Astrocyte (in vitro differentiated cells and primary cell): ENCODE measurements at regions not wholly inside any gene's neighbourhood (a gene's known extent, or its start where the extent isn't known, plus 50 kb on each side); places are given as distances from the start of the nearest gene placed in this dataset.

Experiments used
- DNase-seq: peaks from one replicate; pipeline ENCODE4 v3.0.0-alpha.2; 2010; ENCODE audit warnings: low read depth
- FAIRE-seq: peaks from 2 replicates; lab custom pipeline; 2011; peaks lifted over from hg19 to GRCh38; lab: Jason Lieb, UNC
- H2AFZ ChIP-seq: 2 replicates; pipeline ENCODE4 v1.6.0; 2012; ENCODE audit warnings: low read depth, low read length, inconsistent platforms
- H3K27ac ChIP-seq: 2 replicates; pipeline ENCODE4 v1.5.1; 2011; ENCODE audit warnings: low read depth, low read length, inconsistent platforms
- H3K27me3 ChIP-seq: 2 replicates; pipeline ENCODE4 v1.6.0; 2011; ENCODE audit warnings: low read length, inconsistent platforms; ENCODE audit not compliant: insufficient read depth
- H3K36me3 ChIP-seq: 2 replicates; pipeline ENCODE4 v1.5.1; 2011; ENCODE audit warnings: low read length, inconsistent platforms; ENCODE audit not compliant: insufficient read depth
- H3K4me1 ChIP-seq: 2 replicates; pipeline ENCODE4 v1.5.1; 2011; ENCODE audit warnings: low read length, inconsistent platforms; ENCODE audit not compliant: insufficient read depth
- H3K4me2 ChIP-seq: 2 replicates; pipeline ENCODE4 v1.6.0; 2012; ENCODE audit warnings: low read length, inconsistent platforms
- H3K4me3 ChIP-seq: 2 replicates; pipeline ENCODE4 v1.5.1; 2011; ENCODE audit warnings: low read depth, mild to moderate bottlenecking, low read length, inconsistent platforms; ENCODE audit not compliant: insufficient read depth
- H3K79me2 ChIP-seq: 2 replicates; pipeline ENCODE4 v1.6.0; 2012; ENCODE audit warnings: mild to moderate bottlenecking, low read length, inconsistent platforms; ENCODE audit not compliant: insufficient read depth
- H3K9ac ChIP-seq: 2 replicates; pipeline ENCODE4 v1.6.0; 2012; ENCODE audit warnings: mild to moderate bottlenecking, low read length, inconsistent platforms
- H3K9me3 ChIP-seq: 2 replicates; pipeline ENCODE4 v1.5.1; 2012; ENCODE audit warnings: low read depth, mild to moderate bottlenecking, low read length, inconsistent platforms; ENCODE audit not compliant: insufficient read depth
- H4K20me1 ChIP-seq: 2 replicates; pipeline ENCODE4 v1.6.0; 2012; ENCODE audit warnings: low read length, inconsistent platforms; ENCODE audit not compliant: insufficient read depth
- H3K27ac Mint-ChIP-seq: one replicate; pipeline ENCODE4 v1.8.0; 2021; ENCODE audit warnings: mild to moderate bottlenecking, mixed read lengths; ENCODE audit not compliant: unreplicated experiment
- H3K27me3 Mint-ChIP-seq: one replicate; pipeline ENCODE4 v1.8.0; 2021; ENCODE audit warnings: low read depth, mixed read lengths; ENCODE audit not compliant: unreplicated experiment
- H3K36me3 Mint-ChIP-seq: one replicate; pipeline ENCODE4 v1.8.0; 2021; ENCODE audit warnings: low read depth, mixed read lengths; ENCODE audit not compliant: unreplicated experiment
- H3K4me1 Mint-ChIP-seq: one replicate; pipeline ENCODE4 v1.8.0; 2021; ENCODE audit warnings: low read depth, mixed read lengths; ENCODE audit not compliant: unreplicated experiment
- H3K4me3 Mint-ChIP-seq: one replicate; pipeline ENCODE4 v1.8.0; 2021; ENCODE audit warnings: mild to moderate bottlenecking, moderate library complexity, mixed read lengths; ENCODE audit not compliant: unreplicated experiment
- H3K9me3 Mint-ChIP-seq: one replicate; pipeline ENCODE4 v1.8.0; 2021; ENCODE audit warnings: mild to moderate bottlenecking, mixed read lengths; ENCODE audit not compliant: unreplicated experiment
- CTCF ChIP-seq: IDR thresholded peaks from 2 replicates; pipeline ENCODE4 v1.5.1; 2011; ENCODE audit warnings: low read depth, mild to moderate bottlenecking, inconsistent platforms, low read length, moderate library complexity; ENCODE audit not compliant: insufficient read depth
- EZH2 ChIP-seq: IDR thresholded peaks from 2 replicates; pipeline ENCODE4 v1.6.1; 2012; ENCODE audit warnings: mild to moderate bottlenecking, low read length, inconsistent platforms; ENCODE audit not compliant: insufficient read depth

- Histone ChIP-seq H3K4me2 (no peak overlapping the region), H4K20me1 (no peaks in the 10 kb centered on the region), H3K27me3 (no peaks in the 10 kb centered on the region), H2AFZ (no peak overlapping the region), H3K4me1 (no peaks in the 10 kb centered on the region), H3K27ac (no peak overlapping the region), H3K79me2 (no peaks in the 10 kb centered on the region), H3K4me3 (no peak overlapping the region), H3K36me3 (no peaks in the 10 kb centered on the region), H3K9ac (no peak overlapping the region), H3K9me3 (no peaks in the 10 kb centered on the region)
- H3K27me3 Mint-ChIP-seq: no peaks in the 10 kb centered on the region
- FAIRE-seq (no peak), DNase-seq (no peak)
- no peak overlapping the region for H3K27ac Mint-ChIP-seq
- TF ChIP-seq EZH2: no peak
- no peak for TF ChIP-seq CTCF
- no peaks in the 10 kb centered on the region for H3K36me3 Mint-ChIP-seq
- H3K4me1 Mint-ChIP-seq: no peaks in the 10 kb centered on the region
- peaks cover 4% of the 10 kb centered on the region for H3K9me3 Mint-ChIP-seq
- no peak overlapping the region for H3K4me3 Mint-ChIP-seq
Measured at GRCh38 chr9:106733828-106734380, 129.1 kb upstream of the ZNF462 start.

GRCh38 chr9:106737516-106737915 lies 125.5 kb upstream of the ZNF462 start:
- H3K4me1 Mint-ChIP-seq: no peaks in the 10 kb centered on the region
- no peak for DNase-seq
- Histone ChIP-seq H3K36me3 (no peaks in the 10 kb centered on the region), H3K79me2 (no peaks in the 10 kb centered on the region), H3K9ac (no peak overlapping the region), H2AFZ (no peak overlapping the region), H3K27ac (no peak overlapping the region), H3K4me1 (no peaks in the 10 kb centered on the region), H3K4me3 (no peak overlapping the region), H3K4me2 (no peak overlapping the region), H3K9me3 (no peaks in the 10 kb centered on the region), H4K20me1 (no peaks in the 10 kb centered on the region), H3K27me3 (no peaks in the 10 kb centered on the region)
- no peak overlapping the region for H3K27ac Mint-ChIP-seq
- H3K27me3 Mint-ChIP-seq: no peaks in the 10 kb centered on the region
- H3K36me3 Mint-ChIP-seq: no peaks in the 10 kb centered on the region
- no peak for TF ChIP-seq CTCF
- TF ChIP-seq EZH2: no peak
- H3K4me3 Mint-ChIP-seq: no peak overlapping the region
- H3K9me3 Mint-ChIP-seq: peaks cover 4% of the 10 kb centered on the region
- no peak for FAIRE-seq

- Histone ChIP-seq H3K9me3 (no peaks in the 10 kb centered on the region), H2AFZ (no peak overlapping the region), H3K79me2 (no peaks in the 10 kb centered on the region), H3K9ac (no peak overlapping the region), H4K20me1 (no peaks in the 10 kb centered on the region), H3K4me3 (no peak overlapping the region), H3K36me3 (no peaks in the 10 kb centered on the region), H3K4me2 (no peak overlapping the region), H3K27me3 (no peaks in the 10 kb centered on the region), H3K4me1 (no peaks in the 10 kb centered on the region), H3K27ac (no peak overlapping the region)
- TF ChIP-seq CTCF (no peak), EZH2 (no peak)
- Mint-ChIP-seq H3K4me3 (no peak overlapping the region), H3K4me1 (no peaks in the 10 kb centered on the region), H3K27me3 (no peaks in the 10 kb centered on the region), H3K36me3 (no peaks in the 10 kb centered on the region), H3K9me3 (peaks cover 4% of the 10 kb centered on the region), H3K27ac (no peak overlapping the region)
- DNase-seq: no peak
- no peak for FAIRE-seq
Measured at GRCh38 chr9:106738109-106738508, 124.9 kb upstream of the ZNF462 start.
